SU-DHL-6 (cell line): ENCODE measurements at regions not wholly inside any gene's neighbourhood (a gene's known extent, or its start where the extent isn't known, plus 50 kb on each side); places are given as distances from the start of the nearest gene placed in this dataset.
"Not testable (repeated sequence)": the region's sequence is repeated elsewhere in the genome, so short reads cannot be mapped to it uniquely, and the experiment has no call there.

Source experiments
- EZH2phosphoT487 ChIP-seq: fragments of 200-600 bp; sonication (generic), shearing (Covaris generic); conservative IDR thresholded peaks from 2 replicates; pipeline ENCODE4 v1.6.1; 2018; ENCODE audit warnings: mild to moderate bottlenecking, antibody characterized with exemption, low read length, moderate library complexity, mixed read lengths
- TF ChIP-seq, protein P1 (sequence below): fragments of 200-600 bp; sonication (generic); IDR thresholded peaks from one replicate; pipeline ENCODE4 v1.5.1; 2017; ENCODE audit warnings: antibody characterized with exemption, mild to moderate bottlenecking, low read length, moderate library complexity; ENCODE audit not compliant: insufficient read depth, poor library complexity, severe bottlenecking

DNA sequence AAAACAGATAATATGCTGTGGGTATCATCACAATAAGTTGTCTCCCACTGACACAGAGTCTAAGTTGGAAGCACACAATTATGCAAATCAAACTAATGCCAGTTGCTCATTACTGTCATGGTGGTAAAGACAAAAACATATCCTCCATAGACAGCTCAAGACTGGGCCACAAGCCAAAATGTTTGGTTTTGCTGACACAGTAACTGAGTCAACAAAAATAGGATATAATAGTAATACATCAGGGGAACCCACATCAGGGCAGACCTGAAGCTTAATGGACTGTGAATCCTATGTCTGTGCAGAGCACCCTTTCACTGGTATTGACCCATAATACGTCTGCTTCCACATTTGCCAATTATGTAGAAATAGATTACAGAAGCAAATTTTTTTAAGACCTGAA lies 597.8 kb downstream of the TTLL7 start:
- TF ChIP-seq, protein P1, sequence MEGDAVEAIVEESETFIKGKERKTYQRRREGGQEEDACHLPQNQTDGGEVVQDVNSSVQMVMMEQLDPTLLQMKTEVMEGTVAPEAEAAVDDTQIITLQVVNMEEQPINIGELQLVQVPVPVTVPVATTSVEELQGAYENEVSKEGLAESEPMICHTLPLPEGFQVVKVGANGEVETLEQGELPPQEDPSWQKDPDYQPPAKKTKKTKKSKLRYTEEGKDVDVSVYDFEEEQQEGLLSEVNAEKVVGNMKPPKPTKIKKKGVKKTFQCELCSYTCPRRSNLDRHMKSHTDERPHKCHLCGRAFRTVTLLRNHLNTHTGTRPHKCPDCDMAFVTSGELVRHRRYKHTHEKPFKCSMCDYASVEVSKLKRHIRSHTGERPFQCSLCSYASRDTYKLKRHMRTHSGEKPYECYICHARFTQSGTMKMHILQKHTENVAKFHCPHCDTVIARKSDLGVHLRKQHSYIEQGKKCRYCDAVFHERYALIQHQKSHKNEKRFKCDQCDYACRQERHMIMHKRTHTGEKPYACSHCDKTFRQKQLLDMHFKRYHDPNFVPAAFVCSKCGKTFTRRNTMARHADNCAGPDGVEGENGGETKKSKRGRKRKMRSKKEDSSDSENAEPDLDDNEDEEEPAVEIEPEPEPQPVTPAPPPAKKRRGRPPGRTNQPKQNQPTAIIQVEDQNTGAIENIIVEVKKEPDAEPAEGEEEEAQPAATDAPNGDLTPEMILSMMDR: not testable (repeated sequence)
- TF ChIP-seq EZH2phosphoT487: not testable (repeated sequence)
